ENCODE measurements at regions not wholly inside any gene's neighbourhood (a gene's known extent, or its start where the extent isn't known, plus 50 kb on each side); places are given as distances from the start of the nearest gene placed in this dataset.
"Not testable (repeated sequence)": the region's sequence is repeated elsewhere in the genome, so short reads cannot be mapped to it uniquely, and the experiment has no call there.

DNA sequence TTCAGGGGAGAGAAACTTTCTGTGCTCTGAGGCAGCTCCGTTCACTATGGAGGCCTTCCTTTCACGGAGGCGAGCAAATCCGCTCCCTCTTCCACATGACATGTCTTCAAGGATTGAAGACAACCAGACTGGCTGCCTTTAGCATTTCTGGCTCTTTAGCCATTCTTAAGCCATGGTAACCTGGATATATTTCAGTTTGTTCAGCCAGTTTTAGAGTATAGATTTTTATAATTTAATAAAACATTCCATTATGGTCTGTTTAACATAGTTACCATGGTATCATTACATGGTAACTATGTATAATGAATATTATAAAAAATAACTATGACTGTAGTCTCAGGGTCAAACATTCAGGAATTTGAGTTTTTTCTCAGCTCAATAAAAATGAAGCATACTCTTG, 54.2 kb upstream of the NFIA start:
- DNase-seq, result no peak

DNA sequence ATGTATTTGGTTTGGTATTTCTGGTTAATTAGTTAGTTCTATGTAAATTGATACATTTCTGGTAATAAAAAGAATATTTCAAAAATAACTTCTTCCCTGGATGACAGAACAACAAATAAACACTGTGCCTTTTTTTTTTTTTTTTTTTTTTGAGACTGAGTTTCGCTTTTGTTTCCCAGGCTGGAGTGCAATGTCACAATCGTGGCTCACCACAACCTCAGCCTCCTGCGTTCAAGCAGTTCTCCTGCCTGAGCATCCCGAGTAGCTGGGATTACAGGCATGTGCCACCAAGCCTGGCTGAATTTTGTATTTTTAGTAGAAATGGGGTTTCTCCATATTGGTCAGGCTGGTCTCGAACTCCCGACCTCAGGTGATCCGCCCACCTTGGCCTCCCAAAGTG, 64.3 kb upstream of the NFIA start:
- not testable (repeated sequence) for DNase-seq

DNA sequence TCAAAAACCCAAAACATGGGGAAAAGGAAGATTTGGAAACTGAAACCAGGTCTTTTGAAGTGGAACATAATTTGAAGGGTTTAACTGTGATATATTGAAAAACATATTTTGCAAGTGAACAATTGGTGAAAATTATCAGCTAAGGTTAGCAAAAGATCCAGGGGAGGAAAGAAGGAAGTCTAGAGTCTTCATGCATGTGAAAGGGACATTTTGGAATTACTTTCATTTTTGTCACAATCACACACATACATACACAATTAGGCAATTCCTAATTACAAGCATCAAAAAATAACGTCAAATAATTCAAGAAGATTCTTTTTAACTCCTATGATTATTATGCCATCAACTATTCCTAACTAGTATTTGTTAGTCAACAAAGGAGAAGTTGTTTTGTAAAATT, 64.7 kb upstream of the NFIA start:
- DNase-seq, result no peak

DNA sequence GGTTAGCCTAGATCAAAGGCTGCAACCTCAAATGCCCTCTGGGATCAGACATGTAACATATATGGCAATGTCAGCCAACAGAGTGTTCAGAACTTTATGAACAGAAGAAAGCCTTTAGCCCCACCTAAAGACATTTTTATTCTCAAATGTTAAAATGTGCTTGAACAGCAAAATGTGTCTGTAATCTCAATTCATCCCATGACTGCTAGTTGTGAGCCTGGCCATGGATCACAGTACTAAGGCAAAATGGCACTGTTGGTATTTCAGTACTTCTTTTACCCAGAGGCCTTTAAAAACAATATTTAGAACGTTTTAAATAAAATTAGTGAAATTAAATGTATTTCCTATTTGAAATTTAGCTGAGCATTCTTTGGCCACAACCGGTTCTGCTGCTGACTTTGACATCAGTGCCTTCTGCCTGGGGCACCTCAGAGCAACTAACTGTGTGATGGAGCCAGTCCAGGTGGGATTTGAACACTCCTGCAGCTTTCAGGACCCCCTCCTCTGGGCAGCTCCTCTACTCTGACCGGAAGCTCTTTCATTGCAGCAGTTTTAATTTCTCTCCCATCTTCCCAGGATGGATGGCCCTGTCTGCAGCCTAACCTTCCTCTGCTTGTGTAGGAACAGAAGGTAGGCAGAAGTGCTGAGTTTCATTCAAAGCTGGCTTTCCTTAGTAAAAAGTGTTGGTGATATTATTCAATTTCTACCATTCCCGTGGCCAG, 68.3 kb upstream of the NFIA start:
- no peak for DNase-seq

DNA sequence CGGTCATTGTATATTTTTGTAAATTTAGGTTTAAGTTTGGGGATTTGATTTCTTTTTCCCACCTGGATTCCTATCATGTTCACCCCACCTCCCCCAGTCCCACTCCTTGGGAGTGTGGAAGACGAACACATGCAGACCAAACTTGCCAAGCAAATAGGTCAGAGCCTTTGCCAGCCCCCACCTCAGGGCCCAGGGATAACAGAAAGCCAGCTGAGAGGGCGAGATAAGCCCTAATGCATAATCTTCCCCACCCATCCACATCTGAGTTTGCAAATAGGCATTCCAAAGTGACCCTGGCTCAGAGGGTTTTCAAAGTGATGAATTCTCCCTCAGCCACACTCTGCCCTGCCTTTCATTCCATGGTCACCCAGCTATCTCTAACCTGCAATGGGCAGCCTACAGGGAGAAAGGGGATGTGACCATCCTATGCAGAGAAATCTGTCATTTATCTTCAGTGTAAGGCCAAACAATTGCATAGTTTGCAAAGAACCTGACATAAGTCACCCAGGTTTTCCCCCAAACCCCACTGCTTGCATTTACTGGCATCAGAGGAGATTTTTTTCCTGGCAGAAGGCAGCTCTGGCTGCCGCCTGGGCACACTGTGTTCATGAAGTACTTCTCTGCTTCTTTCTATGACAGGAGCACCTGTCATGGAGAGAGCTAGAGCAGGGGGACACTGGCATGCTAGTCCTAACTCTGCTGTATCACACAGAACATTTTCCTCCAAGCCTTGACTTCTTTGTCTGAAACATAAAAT, 69.0 kb upstream of the NFIA start:
- DNase-seq, result no peak

DNA sequence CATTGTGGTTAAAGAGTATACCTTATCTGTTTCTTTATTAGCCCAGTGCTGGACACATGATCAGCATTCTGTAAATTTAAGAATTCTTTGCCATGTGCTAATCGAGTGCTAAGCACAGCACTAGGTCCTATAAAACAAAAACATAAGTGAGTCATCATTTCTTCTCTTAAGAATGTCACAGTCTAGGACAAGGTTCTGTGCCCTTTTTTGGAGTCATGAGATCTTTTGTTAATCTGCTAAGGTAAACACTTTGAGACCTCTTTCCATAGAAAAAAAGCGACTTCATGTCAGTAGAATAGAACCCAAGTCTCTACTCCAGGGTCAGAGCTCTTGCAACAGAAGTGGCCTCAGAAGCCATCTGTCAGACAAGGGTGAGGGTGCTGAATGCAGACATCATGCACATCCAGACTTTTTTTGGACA, 70.0 kb upstream of the NFIA start:
- peak; percentile 59 for DNase-seq

DNA sequence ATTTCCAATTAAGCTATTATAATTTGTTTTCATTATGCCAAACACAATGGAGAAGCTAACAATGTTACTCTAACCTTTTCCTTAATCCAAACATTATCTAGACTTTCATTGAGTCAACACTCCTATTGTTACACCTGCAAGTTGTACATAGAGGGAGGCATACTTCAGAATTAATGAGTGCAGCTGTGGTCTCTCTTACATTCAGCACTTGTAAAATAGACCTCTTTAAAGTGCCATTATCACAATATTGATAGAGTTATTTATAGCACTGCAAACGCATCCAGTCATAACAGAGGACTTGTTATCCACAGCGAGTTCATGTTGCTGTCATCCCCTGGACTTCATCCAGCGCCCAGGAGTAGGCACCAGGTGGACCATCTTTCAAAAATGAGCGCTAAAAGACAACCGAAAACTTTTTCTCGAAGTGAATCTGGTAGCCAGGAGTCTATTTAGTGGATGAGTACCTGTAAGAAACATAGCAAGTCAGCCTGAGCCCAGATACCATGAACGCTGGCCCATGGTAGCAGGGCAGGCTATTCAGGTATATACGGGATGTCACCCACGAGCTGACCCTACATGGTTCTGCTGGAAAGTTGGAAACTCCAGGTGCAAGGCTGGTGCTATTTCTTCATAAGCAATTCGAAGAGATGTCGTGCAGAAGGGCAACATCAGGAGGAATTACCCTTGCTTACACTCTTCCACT, 70.6 kb upstream of the NFIA start:
- peak; percentile 98 for DNase-seq

DNA sequence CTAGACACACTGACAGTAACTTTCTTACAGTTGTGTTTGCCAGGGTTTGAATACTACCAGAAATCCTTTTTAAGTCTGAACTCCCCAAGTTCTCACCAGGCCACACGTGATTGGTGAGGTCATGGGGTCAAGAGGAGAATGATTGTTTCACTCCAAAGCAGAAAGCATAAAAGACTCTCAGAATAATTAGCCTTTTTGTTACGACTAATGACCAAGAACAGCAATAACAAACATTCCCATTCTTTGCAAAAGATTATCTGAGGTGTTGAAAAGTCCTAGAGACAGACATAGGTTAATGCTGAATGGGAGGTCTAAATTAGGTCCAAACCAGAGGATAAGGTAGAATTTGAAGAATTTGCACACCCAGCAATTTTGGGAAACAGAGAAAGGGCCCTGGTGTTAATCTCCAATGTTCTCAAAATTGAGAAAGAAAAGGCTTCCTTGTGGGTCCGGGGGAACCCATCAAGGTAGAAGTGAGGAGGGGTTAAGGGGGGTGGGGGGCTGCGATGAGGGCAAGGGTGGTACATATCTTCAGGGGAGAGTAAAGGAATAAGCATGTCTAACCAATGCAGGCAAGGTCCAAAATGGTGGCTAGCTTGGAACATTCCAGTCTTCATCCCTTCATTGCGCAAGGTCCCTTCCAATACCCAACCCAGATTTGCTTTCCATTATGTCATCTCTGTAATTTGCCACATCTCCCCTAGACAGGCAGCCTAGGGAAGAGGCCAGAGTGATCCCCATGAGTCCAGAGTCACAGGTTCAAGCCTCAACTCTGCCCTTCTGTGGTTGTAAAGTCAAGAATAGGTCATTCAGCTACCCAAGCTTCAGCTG, 74.6 kb upstream of the NFIA start:
- no peak for DNase-seq

DNA sequence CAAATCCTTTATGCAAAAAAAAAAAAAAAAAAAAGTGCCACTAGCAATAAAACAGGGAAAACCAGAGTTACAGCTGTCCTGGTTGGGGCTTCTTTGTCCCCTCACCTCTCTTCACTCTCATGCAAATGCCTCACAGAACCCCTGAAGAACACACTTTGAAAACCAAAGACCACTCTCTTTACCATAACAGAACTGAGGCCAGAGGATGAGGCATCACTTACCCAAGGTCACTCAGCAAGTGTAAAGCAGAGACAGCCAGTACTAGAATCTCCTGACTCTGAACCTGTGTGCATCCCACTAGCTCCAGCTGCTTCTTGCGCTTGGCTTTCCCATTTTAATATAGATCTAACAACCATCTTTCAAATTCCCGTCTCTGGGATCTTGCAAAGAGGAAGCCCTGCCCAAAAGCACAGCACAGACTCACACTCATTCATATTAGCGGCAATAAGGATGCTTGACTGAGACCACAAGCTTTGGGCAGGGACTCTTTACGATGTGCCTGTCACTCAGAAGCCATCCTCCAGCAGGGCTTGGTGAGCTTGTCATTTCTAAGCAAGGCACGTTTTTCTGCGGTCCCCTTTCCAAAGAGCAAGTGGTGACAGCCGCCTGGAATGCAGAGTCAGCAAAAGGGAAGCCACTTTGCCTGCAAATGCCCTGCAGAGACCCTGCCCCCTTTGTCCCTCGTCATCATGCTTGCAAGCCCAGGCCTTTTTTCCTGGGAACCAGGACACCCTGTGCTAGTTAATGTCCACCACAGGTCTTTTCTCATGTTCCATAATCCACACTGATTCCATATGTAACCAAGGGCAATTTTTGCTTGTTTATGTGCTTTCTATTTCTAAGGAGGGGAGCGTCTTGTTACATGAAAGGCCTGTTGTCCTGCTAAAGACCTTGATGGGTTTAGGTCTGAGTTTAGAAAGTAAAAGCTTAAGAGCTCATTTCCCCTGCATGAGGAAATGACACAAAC, 76.5 kb upstream of the NFIA start:
- DNase-seq, result peak; percentile 42

DNA sequence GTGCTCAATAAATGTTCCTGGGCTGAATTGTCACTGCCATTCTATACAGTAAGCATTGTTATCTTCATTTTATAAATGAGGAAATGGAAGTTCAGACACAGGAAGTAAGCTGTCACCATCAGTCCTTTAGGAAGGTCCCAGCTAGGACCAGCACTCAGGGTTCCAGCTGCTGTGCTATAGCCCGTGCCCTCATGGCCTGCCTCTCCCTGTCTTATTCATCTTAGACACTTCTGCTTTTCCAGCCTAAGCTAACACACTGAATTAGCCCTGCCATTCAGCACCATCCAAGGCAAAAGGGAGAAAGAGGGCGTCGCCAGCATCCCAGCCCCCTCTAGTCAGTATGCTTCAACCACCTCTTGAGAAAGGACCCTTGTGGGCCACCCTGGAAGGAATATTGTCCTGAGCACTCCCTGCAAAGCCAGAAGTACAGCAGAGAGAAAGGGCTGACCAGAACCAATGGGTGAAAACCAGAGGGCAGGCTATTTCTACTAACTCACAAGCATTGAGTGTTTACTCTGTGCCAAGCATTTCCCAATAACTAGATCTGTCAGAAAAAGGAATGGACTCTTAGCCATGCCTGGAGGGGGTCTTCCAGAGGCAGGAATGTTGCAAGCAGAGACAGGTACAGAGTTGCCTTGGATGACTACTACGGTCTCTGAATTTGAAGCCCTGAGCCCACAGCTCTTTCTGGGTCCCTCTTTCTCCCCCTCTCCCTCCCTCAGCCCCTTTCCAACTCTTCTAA, 77.9 kb upstream of the NFIA start:
- DNase-seq, result no peak

DNA sequence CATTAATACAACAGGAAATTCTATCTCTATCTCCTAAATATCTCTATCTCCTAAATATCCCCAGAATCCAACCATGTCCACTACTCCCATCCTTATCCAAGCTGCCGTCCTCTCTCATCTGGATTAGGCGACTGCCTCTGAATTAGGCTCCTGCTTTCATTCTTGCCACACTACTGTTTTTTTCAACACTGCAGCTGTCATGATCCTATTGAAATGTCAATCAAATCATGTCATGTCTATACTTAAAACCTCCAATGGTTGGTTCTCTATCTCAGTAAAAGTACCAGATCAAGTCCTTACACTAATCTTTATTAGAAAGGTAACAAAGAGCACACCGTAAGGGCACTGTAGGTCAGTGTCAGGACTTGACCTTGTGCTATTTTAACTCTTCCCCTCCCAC, 82.0 kb upstream of the NFIA start:
- DNase-seq, result peak; percentile 18

DNA sequence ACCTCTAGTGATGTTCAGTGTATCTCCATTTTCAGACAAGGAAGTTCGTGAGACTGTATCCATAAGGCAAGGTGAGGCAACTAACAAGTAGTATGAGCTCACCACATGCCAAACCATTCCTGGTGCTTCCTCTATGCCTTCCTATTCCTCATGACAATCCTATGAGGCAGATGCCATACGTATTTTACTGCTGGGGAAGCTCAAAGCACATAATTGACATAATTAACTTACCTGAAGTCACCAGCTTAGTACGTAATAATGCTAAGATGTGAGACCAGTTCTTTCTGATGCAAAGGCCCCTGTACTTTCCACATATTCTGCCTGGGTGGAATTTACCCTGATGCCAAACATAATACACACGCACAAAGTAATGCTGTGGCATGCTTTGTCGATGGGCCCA, 83.6 kb upstream of the NFIA start:
- DNase-seq, result peak; percentile 18

DNA sequence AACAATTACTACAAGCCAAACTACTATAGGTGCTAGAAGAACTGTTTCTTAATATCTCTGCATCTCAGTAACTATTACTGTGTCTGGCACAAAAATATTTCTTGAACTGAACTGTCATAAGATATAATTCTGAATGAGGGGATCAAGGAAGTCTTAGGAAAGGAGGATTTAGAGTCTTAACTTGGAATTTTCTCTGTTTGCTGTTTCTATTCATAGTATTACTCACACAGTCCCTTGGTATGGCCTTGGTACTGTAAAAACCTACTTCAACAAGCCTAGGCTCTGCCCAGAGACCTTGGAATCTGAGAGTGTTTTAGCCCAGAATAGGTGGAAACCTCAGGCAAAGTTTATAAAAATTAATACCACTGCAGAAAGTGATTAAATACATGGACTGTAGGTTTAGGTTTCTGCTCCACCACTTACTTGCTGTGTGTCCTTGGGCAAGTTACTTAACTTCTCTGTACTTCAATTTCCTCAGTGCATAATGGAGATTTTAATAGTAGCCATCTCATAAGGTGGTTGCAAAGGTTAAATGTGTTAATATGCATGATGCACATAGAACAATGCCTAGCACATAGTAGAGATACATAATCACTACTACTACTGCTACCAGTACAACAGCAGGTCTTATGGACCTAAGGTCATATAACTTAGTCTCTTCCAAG, 87.4 kb upstream of the NFIA start:
- no peak for DNase-seq

DNA sequence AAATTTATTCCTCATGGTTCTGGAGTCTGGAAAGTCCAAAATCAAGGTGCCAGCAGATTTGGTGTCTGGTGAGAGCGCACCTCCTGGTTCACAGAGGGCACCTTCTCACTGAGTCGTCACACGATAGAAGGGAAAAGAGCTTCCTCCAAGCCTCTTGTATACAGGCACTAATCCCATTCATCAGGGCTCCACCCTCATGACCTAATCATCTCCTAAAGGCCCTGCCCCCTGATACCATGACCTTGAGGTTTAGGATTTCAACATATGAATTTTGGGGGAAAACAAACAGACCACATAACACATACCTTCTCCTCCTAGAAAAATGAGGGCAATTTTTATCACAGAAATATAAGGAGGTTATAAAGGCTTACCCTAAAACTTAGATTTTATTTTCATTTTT, 88.0 kb upstream of the NFIA start:
- DNase-seq, result no peak

DNA sequence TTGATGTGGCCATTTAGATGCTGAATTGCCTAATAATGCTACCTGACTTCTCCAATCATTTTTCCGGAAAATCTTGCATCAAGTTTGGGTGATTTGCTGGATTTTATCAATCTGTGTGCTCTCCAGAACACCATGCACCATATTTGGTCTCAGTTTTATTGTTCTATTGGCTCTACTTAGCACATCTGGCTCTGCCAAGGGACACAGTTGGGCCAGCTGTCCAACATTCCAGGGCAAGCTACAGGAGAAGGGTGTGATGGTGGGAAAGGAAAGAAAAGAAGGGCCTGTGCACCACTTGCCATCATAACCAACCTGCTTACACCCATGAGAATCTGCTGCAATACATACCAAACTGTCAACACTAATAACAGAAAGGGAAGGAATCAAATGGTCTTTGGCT, 90.2 kb upstream of the NFIA start:
- no peak for DNase-seq

DNA sequence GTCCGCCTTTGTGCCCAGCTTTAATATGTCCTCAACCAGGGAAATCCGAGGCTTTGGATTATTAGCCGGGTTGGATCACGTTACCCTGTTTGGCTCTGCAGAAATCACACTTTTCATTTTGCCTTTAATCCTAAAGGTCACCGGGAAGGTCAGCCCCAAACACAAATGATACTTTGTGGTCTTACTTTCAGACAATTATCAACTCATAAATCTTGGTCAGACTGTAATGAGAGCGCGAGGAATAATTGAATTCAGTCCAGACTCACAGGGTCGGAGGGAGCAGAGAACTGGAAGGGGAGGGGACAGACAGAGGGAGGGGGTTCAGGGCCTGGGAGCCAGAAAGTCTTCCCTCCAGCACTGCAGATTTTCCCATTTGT, 91.7 kb upstream of the NFIA start:
- no peak for DNase-seq

DNA sequence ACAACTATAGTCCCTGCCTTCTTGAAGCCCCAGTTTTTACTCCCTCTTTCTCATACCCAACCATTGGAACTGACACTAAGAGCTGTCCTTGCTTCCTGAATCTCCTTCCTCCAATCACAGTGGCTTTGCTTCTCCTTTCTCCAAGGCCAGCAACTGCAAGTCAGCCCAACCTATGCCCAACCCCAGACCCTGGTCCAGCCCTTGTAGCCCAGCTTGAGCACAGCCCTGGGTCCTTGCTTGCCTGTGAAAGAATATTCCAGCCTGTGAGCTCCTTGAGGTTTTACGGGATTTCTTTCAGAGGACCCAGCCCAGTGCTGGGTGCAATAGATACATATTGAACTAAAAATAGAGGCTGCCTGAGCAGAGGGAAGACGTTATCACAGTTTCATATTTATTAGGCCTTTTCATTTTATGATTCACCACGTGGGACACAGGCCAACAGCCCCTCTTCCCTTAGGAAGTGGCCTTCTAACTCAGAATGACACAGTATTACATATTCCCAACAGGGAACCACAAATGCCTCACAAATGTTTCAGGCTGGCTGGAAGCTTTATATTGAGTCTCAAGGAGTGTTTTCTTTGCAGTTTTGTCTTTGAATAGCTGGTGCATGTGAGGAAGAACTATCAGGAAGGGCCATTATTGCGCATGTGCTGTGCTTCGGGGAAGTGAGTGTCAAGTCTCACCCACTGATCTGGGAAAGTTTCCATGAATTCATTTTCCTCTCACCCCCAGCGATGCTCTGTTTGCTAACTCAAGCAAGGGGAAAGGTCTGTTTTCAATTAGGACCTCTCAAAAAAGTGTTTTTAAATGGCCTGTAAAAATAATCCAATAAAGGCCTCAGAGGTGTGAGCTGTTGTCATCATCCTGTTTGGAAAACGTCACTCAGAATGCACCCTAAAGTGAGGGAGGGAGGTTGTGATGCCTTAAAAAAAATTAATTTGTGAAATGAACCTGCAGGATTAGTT, 92.3 kb upstream of the NFIA start:
- DNase-seq, result no peak

DNA sequence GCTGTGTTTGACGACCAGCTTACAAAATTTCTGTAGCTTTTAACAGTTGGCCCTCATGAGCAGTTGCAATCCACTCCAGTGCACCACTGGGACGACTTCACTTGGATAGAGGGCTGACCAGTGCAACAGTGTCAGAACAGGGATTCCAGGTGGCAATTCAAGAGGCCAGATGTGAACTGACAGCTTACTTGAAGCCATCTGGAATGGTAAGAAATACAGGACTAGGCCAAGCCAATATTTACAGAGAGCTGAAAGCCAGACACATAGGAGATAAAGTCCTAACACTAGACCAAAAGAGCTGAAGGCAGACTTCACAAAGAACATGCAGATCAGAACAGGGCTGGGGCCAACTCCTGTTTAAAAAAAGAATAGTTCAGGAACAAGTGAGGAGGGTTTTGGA, 93.5 kb upstream of the NFIA start:
- peak; percentile 62 for DNase-seq

DNA sequence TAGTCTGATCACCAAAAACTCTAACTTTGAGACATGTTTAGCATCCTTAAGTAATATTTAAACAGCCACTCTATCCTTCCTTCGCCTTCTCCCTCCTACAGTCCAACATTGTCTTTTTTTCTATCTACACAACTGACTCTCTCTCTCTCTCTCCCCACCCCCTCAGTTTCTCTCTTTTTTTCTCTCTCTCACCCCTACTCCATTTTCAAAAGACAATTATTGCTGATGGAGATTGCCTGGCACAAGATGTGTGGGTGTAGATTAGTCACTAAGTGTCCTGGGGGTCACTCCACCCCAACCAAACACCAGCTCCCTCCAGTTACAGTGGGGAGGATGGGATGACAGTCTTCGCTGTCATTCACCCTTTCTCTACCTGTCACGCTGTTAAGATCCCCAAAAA, 94.5 kb upstream of the NFIA start:
- DNase-seq, result no peak
